Loucy (cell line): ENCODE measurements at regions not wholly inside any gene's neighbourhood (a gene's known extent, or its start where the extent isn't known, plus 50 kb on each side); places are given as distances from the start of the nearest gene placed in this dataset.

Experiments used
- H2AFZ ChIP-seq: fragments of 200-600 bp; sonication (generic); 2 replicates; pipeline ENCODE4 v1.6.0; 2016; ENCODE audit warnings: antibody characterized with exemption, mild to moderate bottlenecking, low read length, moderate library complexity
- H3F3A ChIP-seq: fragments of 200-600 bp; 2 replicates; pipeline ENCODE4 v1.6.0; 2016; ENCODE audit warnings: antibody characterized with exemption, low read depth, mild to moderate bottlenecking
- H3K27me3 ChIP-seq: fragments of 200-600 bp; sonication (generic); 2 replicates; pipeline ENCODE4 v1.6.1; 2014; ENCODE audit warnings: low read length, mild to moderate bottlenecking; ENCODE audit not compliant: insufficient read depth, poor library complexity, severe bottlenecking
- H3K36me3 ChIP-seq: fragments of 200-600 bp; sonication (generic); 2 replicates; pipeline ENCODE4 v1.6.1; 2016; ENCODE audit warnings: low read length; ENCODE audit not compliant: insufficient read depth
- H3K4me1 ChIP-seq: fragments of 200-600 bp; sonication (generic); 2 replicates; pipeline ENCODE4 v1.5.1; 2014; ENCODE audit warnings: low read length, mild to moderate bottlenecking; ENCODE audit not compliant: insufficient read depth, poor library complexity, severe bottlenecking
- H3K4me2 ChIP-seq: fragments of 200-600 bp; sonication (generic); 2 replicates; pipeline ENCODE4 v1.6.0; 2014; ENCODE audit warnings: antibody characterized with exemption, low read length, low read depth, mild to moderate bottlenecking; ENCODE audit not compliant: poor library complexity, severe bottlenecking
- H3K4me3 ChIP-seq: fragments of 200-600 bp; sonication (generic); 2 replicates; pipeline ENCODE4 v1.5.1; 2014; ENCODE audit warnings: low read length, mild to moderate bottlenecking, mixed read lengths; ENCODE audit not compliant: poor library complexity, severe bottlenecking
- H3K79me2 ChIP-seq: fragments of 200-600 bp; sonication (generic); 2 replicates; pipeline ENCODE4 v1.6.1; 2014; ENCODE audit warnings: low read length; ENCODE audit not compliant: insufficient read depth
- H3K9ac ChIP-seq: fragments of 200-600 bp; sonication (generic); 2 replicates; pipeline ENCODE4 v1.6.0; 2014; ENCODE audit warnings: mild to moderate bottlenecking, low read depth, low read length, moderate library complexity; ENCODE audit not compliant: poor library complexity, severe bottlenecking
- H3K9me2 ChIP-seq: fragments of 200-600 bp; sonication (generic); replicated peaks from 2 replicates; pipeline ENCODE4 v1.6.1; 2016; ENCODE audit warnings: low read depth, low read length, mixed read lengths
- H3K9me3 ChIP-seq: fragments of 200-600 bp; sonication (generic); 2 replicates; pipeline ENCODE4 v1.6.1; 2014; ENCODE audit warnings: mild to moderate bottlenecking, antibody characterized with exemption, low read length, low read depth; ENCODE audit not compliant: insufficient read depth
- H4K20me1 ChIP-seq: fragments of 200-600 bp; sonication (generic); 2 replicates; pipeline ENCODE4 v1.6.0; 2014; ENCODE audit warnings: antibody characterized with exemption, low read length, mild to moderate bottlenecking; ENCODE audit not compliant: insufficient read depth, poor library complexity, severe bottlenecking
- EZH2phosphoT487 ChIP-seq: fragments of 200-600 bp; IDR thresholded peaks from 2 replicates; pipeline ENCODE4 v1.6.1; 2018; ENCODE audit warnings: antibody characterized with exemption, mild to moderate bottlenecking, moderate library complexity, borderline replicate concordance
- TF ChIP-seq, protein P1 (sequence below): fragments of 200-600 bp; sonication (generic); conservative IDR thresholded peaks from 2 replicates; pipeline ENCODE4 v1.5.1; 2014; ENCODE audit warnings: mild to moderate bottlenecking, antibody characterized with exemption, low read length

DNA sequence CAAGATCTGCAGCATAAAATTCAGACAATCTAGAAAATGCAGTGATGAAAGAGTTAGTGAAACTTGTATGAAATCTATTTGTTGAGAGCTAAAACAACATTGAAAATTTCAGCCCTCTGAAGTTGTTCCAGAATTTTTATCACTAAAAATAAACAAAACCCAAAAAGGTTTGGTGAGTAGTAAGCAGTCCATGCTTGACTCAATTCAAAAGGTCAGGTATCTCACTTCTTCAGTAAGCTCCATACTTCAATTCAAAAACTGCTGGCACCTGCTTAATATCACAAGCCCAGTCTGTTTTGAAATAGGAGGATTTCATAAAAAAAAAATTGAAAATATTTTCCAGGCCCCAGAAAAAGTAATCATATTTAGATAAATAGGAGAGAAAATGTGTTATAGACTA lies 894.4 kb downstream of the SLITRK5 start:
- H3K9ac ChIP-seq, result no peak overlapping the region
- TF ChIP-seq EZH2phosphoT487, result no peak
- TF ChIP-seq, protein P1, sequence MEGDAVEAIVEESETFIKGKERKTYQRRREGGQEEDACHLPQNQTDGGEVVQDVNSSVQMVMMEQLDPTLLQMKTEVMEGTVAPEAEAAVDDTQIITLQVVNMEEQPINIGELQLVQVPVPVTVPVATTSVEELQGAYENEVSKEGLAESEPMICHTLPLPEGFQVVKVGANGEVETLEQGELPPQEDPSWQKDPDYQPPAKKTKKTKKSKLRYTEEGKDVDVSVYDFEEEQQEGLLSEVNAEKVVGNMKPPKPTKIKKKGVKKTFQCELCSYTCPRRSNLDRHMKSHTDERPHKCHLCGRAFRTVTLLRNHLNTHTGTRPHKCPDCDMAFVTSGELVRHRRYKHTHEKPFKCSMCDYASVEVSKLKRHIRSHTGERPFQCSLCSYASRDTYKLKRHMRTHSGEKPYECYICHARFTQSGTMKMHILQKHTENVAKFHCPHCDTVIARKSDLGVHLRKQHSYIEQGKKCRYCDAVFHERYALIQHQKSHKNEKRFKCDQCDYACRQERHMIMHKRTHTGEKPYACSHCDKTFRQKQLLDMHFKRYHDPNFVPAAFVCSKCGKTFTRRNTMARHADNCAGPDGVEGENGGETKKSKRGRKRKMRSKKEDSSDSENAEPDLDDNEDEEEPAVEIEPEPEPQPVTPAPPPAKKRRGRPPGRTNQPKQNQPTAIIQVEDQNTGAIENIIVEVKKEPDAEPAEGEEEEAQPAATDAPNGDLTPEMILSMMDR, result no peak
- H3K4me2 ChIP-seq, result no peak overlapping the region
- H3F3A ChIP-seq, result no peaks in the 10 kb centered on the region
- H3K36me3 ChIP-seq, result no peaks in the 10 kb centered on the region
- H4K20me1 ChIP-seq, result no peaks in the 10 kb centered on the region
- no peaks in the 10 kb centered on the region for H3K27me3 ChIP-seq
- no peak overlapping the region for H2AFZ ChIP-seq
- no peaks in the 10 kb centered on the region for H3K79me2 ChIP-seq
- no peak overlapping the region for H3K4me3 ChIP-seq
- no peaks in the 10 kb centered on the region for H3K9me3 ChIP-seq
- no peaks in the 10 kb centered on the region for H3K9me2 ChIP-seq
- H3K4me1 ChIP-seq, result no peaks in the 10 kb centered on the region

DNA sequence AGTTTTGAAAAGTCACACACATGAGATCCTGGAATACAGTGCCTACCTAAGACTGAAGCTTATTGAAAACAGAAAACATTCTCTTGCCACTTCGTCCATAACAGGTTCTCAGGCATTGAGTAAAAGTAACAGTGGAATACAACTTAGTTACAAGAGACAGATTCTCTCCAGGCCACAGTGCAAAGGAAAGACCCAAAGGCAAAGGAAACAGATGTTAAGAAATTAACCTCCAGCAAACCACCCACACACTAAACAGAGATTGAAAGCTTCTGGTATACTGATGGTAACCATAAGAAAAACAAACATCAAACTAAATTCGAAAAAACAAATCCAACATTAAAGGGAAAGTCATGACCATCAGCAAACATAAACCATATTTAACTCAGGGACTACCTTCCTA lies 914.7 kb downstream of the SLITRK5 start:
- H3K36me3 ChIP-seq, result no peaks in the 10 kb centered on the region
- no peaks in the 10 kb centered on the region for H3K9me2 ChIP-seq
- no peaks in the 10 kb centered on the region for H3K4me1 ChIP-seq
- no peak overlapping the region for H2AFZ ChIP-seq
- H4K20me1 ChIP-seq, result no peaks in the 10 kb centered on the region
- H3K9me3 ChIP-seq, result no peaks in the 10 kb centered on the region
- H3K79me2 ChIP-seq, result no peaks in the 10 kb centered on the region
- TF ChIP-seq EZH2phosphoT487, result no peak
- TF ChIP-seq, protein P1, result no peak
- H3K4me2 ChIP-seq, result no peak overlapping the region
- H3K9ac ChIP-seq, result no peak overlapping the region
- no peaks in the 10 kb centered on the region for H3K27me3 ChIP-seq
- no peak overlapping the region for H3K4me3 ChIP-seq
- H3F3A ChIP-seq, result no peaks in the 10 kb centered on the region

DNA sequence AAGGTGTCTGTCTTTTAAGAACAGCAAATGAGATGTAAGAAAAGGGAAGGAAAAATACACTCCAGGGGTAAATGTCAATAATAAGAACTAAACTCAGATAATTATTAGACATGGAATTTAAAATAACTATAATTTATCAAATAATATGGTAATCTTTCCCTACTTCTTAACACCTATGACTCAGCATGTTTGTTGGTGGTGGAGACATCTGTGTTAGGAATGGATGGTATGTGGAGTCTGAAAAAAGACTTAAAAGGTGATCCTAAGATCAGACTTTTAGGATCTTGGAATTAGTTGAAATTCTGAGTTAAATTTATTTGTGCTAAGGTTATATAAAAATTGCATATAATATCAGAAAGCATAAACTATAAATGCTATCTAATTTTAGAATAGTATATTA lies 915.1 kb downstream of the SLITRK5 start:
- H3F3A ChIP-seq, result no peaks in the 10 kb centered on the region
- no peaks in the 10 kb centered on the region for H3K4me1 ChIP-seq
- H3K27me3 ChIP-seq, result no peaks in the 10 kb centered on the region
- H3K9me2 ChIP-seq, result no peaks in the 10 kb centered on the region
- no peaks in the 10 kb centered on the region for H3K9me3 ChIP-seq
- no peak overlapping the region for H3K4me2 ChIP-seq
- TF ChIP-seq EZH2phosphoT487, result no peak
- TF ChIP-seq, protein P1, result no peak
- no peak overlapping the region for H2AFZ ChIP-seq
- no peaks in the 10 kb centered on the region for H3K36me3 ChIP-seq
- no peak overlapping the region for H3K9ac ChIP-seq
- H3K79me2 ChIP-seq, result no peaks in the 10 kb centered on the region
- H4K20me1 ChIP-seq, result no peaks in the 10 kb centered on the region
- H3K4me3 ChIP-seq, result no peak overlapping the region
